GM12865 (cell line): ENCODE measurements at regions not wholly inside any gene's neighbourhood (a gene's known extent, or its start where the extent isn't known, plus 50 kb on each side); places are given as distances from the start of the nearest gene placed in this dataset.

Experiments
- DNase-seq: peaks from one replicate; pipeline ENCODE4 v3.0.0; 2010; ENCODE audit warnings: low read depth
- H3K4me3 ChIP-seq: 2 replicates; pipeline ENCODE4 v1.5.1; 2011; ENCODE audit warnings: mild to moderate bottlenecking, low read depth, low read length, control low read depth
- TF ChIP-seq, protein P1 (sequence below): IDR thresholded peaks from 2 replicates; pipeline ENCODE4 v1.5.1; 2011; ENCODE audit warnings: low read length, control low read depth, low read depth, inconsistent platforms; ENCODE audit not compliant: insufficient read depth; ENCODE audit errors: missing control alignments

DNA sequence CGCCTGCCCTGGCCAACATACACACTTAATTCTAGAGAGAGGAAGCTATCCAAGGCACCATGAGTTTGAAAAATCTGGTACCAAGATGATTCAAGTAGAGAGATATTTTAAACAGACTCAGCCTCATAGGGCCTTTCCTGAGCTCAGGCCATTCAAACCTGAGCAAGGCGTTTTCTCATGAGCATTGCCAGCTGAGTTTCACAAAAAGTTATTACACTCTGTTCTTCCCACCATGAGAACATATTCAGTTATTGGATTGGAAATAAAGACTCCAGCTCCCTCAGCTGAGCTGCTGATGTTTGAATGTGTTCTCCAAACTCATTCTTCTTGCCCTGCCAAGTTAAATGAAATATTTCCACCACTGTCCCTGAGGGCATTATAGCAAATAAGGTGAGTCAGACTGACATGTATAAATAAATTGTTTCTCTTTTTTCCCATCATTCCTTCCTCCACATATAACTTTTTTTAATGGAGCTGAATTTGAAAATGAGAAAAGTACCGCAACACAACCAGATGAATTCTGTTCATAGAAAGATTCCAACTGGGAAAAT, 429.6 kb downstream of the RAB28 start:
- TF ChIP-seq, protein P1, sequence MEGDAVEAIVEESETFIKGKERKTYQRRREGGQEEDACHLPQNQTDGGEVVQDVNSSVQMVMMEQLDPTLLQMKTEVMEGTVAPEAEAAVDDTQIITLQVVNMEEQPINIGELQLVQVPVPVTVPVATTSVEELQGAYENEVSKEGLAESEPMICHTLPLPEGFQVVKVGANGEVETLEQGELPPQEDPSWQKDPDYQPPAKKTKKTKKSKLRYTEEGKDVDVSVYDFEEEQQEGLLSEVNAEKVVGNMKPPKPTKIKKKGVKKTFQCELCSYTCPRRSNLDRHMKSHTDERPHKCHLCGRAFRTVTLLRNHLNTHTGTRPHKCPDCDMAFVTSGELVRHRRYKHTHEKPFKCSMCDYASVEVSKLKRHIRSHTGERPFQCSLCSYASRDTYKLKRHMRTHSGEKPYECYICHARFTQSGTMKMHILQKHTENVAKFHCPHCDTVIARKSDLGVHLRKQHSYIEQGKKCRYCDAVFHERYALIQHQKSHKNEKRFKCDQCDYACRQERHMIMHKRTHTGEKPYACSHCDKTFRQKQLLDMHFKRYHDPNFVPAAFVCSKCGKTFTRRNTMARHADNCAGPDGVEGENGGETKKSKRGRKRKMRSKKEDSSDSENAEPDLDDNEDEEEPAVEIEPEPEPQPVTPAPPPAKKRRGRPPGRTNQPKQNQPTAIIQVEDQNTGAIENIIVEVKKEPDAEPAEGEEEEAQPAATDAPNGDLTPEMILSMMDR: no peak
- DNase-seq: no peak
- no peak overlapping the region for H3K4me3 ChIP-seq

DNA sequence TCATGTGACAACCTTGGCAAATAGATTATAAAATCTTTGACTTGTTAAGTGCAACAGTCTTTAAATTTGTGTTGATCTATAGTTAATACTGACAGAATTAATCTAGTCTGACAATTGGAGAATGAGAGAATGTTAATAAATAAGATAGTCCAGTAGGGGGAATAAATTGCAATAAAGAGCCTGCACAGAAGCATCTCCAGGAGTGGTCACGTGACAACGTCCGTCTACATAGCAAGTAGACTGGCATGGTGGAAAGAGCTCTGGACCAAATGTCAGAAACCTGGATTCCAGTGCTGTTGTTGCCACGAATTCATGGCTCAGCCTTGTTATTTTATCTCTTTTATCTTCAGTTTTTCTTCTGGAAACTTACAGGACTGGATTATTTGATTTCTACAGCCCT, 436.5 kb downstream of the RAB28 start:
- TF ChIP-seq, protein P1: no peak
- no peak for DNase-seq
- no peak overlapping the region for H3K4me3 ChIP-seq

DNA sequence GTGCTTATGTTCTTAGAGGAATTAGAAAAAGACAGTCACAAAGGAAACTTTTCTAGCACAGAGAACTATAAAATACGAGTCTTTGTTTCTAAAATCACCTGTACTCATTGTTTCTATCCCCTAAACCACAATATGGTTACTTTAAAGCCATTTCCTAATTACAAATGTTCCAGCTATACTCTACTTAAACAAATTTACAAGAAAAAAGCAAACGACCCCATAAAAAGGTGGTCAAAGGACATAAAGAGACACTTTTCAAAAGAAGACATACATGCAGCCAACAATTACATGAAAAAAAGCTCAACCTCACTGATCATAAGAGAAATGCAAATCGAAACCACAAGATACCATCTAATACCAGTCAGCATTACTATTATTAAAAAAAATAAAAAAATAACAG, 447.3 kb downstream of the RAB28 start:
- no peak for DNase-seq
- TF ChIP-seq, protein P1: no peak
- H3K4me3 ChIP-seq: no peak overlapping the region

GRCh38 chr4:13032936-13033335, 451.2 kb downstream of the RAB28 start:
- no peak for DNase-seq
- TF ChIP-seq, protein P1: no peak
- H3K4me3 ChIP-seq: no peak overlapping the region

GRCh38 chr4:13024147-13025105, 459.7 kb downstream of the RAB28 start:
- no peak overlapping the region for H3K4me3 ChIP-seq
- no peak for DNase-seq
- TF ChIP-seq, protein P1: no peak

DNA sequence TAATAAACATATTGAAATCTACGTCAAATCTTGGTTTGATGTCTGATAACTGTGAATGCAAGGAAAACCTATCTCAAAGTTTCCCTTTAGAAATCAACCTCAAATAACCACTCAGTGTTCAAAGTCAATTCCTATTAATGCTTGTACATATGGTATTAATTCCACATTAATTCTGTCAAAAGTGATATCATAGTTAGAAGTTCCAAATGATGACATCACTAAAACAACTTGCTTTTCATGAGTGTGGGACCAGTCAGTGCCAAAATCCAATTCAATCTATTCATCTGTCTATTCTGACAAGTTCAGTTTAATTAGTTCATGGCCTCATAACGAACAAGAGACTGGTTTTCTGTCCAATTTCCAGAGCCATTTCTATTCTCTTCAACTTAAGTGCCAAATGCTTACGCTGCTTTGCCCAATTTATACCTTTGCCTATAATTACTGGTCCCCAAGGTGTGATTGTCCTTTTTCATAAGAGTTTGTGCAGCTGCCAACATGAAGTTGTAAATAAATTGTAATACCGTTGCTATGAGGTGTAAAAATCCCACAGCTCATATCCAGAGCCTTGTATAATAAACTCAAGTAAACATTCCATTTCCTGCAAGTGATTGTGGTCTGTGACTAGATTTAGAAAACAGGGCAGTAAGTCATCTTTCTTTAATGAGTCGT, 476.2 kb downstream of the RAB28 start:
- no peak for DNase-seq
- TF ChIP-seq, protein P1: no peak
- H3K4me3 ChIP-seq: no peak overlapping the region
